Left ventricle myocardium inferior (tissue), 1 donor: ENCODE measurements at regions not wholly inside any gene's neighbourhood (a gene's known extent, or its start where the extent isn't known, plus 50 kb on each side); places are given as distances from the start of the nearest gene placed in this dataset.

Experiments
- DNase-seq: peaks from one replicate; pipeline ENCODE4 v3.0.0-alpha.2; 2020
- H3K27ac ChIP-seq: fragments of 200-600 bp; replicated peaks from 2 replicates; pipeline ENCODE4 v1.8.0; 2021
- H3K27me3 ChIP-seq: fragments of 200-600 bp; 2 replicates; pipeline ENCODE4 v1.8.0; 2021; ENCODE audit warnings: low read depth
- H3K36me3 ChIP-seq: fragments of 200-600 bp; 2 replicates; pipeline ENCODE4 v1.8.0; 2021
- H3K4me1 ChIP-seq: fragments of 200-600 bp; 2 replicates; pipeline ENCODE4 v1.8.0; 2021
- H3K4me3 ChIP-seq: fragments of 200-600 bp; 2 replicates; pipeline ENCODE4 v1.8.0; 2021; ENCODE audit warnings: mild to moderate bottlenecking, moderate library complexity
- H3K9me3 ChIP-seq: fragments of 200-600 bp; replicated peaks from 2 replicates; pipeline ENCODE4 v1.8.0; 2021
- CTCF ChIP-seq: fragments of 200-600 bp; IDR thresholded peaks from 2 replicates; pipeline ENCODE4 v1.8.0; 2021; ENCODE audit warnings: antibody characterized with exemption, mild to moderate bottlenecking, borderline replicate concordance
- intact Hi-C: fragments of 100-400 bp; cut with micrococcal nuclease; formaldehyde crosslinking; loops from one replicate; pipeline ENCODE4 v1.11.0; 2022
- donor health status: DM: no; HTN: yes; CAD: no; lungs with severe emphysema.

- Histone ChIP-seq H3K4me3 (no peak overlapping the region), H3K9me3 (peaks cover 7% of the 10 kb centered on the region), H3K36me3 (no peaks in the 10 kb centered on the region), H3K27ac (no peak overlapping the region), H3K27me3 (no peaks in the 10 kb centered on the region), H3K4me1 (no peaks in the 10 kb centered on the region)
- no peak for DNase-seq
- TF ChIP-seq CTCF, result no peak
- intact Hi-C loops, result no loop called here
These were observed 66.0 kb upstream of the FAM136A start for GRCh38 chr2:70367722-70368323.

GRCh38 chr2:70362661-70363060 lies 60.8 kb upstream of the FAM136A start:
- no peaks in the 10 kb centered on the region for H3K27me3 ChIP-seq
- no peak for TF ChIP-seq CTCF
- H3K27ac ChIP-seq, result no peak overlapping the region
- H3K36me3 ChIP-seq, result no peaks in the 10 kb centered on the region
- no peaks in the 10 kb centered on the region for H3K9me3 ChIP-seq
- intact Hi-C loops, result no loop called here
- DNase-seq, result no peak
- H3K4me3 ChIP-seq, result no peak overlapping the region
- peaks cover 7% of the 10 kb centered on the region for H3K4me1 ChIP-seq

- Histone ChIP-seq H3K36me3 (no peaks in the 10 kb centered on the region), H3K4me3 (no peak overlapping the region), H3K27me3 (no peaks in the 10 kb centered on the region), H3K27ac (no peak overlapping the region), H3K9me3 (no peaks in the 10 kb centered on the region), H3K4me1 (peaks cover 11% of the 10 kb centered on the region)
- no peak for DNase-seq
- intact Hi-C loops, result no loop called here
- no peak for TF ChIP-seq CTCF
These were observed 58.9 kb upstream of the FAM136A start for GRCh38 chr2:70360661-70361270.

DNA sequence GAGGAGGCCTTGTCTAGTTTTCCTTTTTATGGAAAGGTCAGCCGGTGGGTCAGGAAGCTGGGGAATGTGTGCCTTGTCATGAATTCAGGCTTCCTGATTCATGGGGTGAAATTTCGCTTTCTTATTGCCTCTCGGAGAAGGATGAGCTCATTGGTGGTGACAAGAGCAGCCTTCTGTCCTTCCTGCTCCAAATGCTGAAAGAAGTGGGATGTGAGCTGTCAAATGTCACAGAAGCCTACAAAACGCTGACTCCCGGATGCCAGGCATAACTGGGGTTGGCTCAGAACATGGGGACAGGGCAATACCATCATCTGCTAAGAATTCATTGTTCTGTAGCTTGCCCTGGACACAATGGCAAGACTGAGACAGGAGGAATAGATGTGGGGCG lies 55.8 kb upstream of the FAM136A start:
- intact Hi-C loops, result no loop called here
- no peak for TF ChIP-seq CTCF
- Histone ChIP-seq H3K27me3 (no peaks in the 10 kb centered on the region), H3K9me3 (no peaks in the 10 kb centered on the region), H3K27ac (peak overlapping the region; percentile 25), H3K4me1 (peaks cover 11% of the 10 kb centered on the region), H3K36me3 (no peaks in the 10 kb centered on the region), H3K4me3 (no peak overlapping the region)
- no peak for DNase-seq

DNA sequence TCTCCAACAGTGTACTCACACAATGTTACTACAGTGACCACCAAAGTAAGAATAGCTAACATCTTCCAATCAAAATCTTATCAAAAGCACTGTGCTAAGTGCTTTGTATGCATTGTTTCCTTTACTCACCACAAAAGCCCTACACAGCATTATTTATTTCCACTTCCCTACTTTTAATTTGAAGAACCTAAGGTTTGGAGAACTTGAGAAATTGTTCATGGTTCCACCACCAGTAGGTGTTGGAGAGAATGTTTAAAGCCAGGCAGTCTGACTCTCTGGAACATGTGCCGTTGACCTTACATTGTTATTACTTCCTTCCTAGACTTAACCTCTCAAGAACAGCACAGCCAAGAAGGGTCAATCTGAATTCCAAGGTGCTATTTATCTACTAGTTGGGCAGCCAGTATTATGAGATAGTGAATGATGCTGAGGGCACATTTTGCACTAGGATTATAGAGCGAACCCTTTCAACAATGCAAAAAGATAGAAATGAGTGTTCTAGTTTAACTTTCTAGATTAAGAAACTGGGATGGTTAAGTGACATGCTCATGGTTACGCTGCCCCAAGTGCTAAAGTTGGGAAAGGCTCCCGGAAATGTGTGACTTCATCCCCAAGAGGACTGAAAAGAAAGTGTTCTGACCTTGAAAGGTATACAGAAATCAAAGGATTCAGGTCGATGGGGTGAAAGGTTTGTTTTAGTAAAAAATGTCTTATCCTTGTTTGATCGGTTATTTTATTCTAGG lies 55.2 kb upstream of the FAM136A start:
- TF ChIP-seq CTCF, result peak; percentile 20
- no peaks in the 10 kb centered on the region for H3K9me3 ChIP-seq
- no peaks in the 10 kb centered on the region for H3K36me3 ChIP-seq
- H3K27me3 ChIP-seq, result no peaks in the 10 kb centered on the region
- H3K27ac ChIP-seq, result peak overlapping the region; percentile 25
- DNase-seq, result no peak
- intact Hi-C loops, result no loop called here
- H3K4me1 ChIP-seq, result peaks cover 11% of the 10 kb centered on the region
- H3K4me3 ChIP-seq, result no peak overlapping the region
